ENCODE measurements at regions not wholly inside any gene's neighbourhood (a gene's known extent, or its start where the extent isn't known, plus 50 kb on each side); places are given as distances from the start of the nearest gene placed in this dataset.

- POLR2A ChIA-PET, result no interaction called here
- CTCF ChIA-PET, result interaction anchor here (1.7 kb wide), 1 partner anchor 26 kb away, joined by 5 read pairs; no protein-coding TSS in a partner anchor
- H3K27me3 ChIP-seq (ENCODE audit: control insufficient read depth, insufficient read depth, low read length), result no peaks in the 10 kb centered on the region
- no peak for DNase-seq (ENCODE audit: low read depth)
- H3K4me3 ChIP-seq (ENCODE audit: low read depth, low read length), result no peak overlapping the region
- H3K36me3 ChIP-seq (ENCODE audit: control insufficient read depth, insufficient read depth, low read length), result no peaks in the 10 kb centered on the region
- TF ChIP-seq CTCF (IDR thresholded peaks at IDR 0.05; ENCODE audit: insufficient read depth, low read depth, low read length), result no peak
These were observed 82.0 kb downstream of the TEX29 start for GRCh38 chr13:111402441-111402840.

- no peak for TF ChIP-seq CTCF (IDR thresholded peaks at IDR 0.05; ENCODE audit: insufficient read depth, low read depth, low read length)
- H3K36me3 ChIP-seq (ENCODE audit: control insufficient read depth, insufficient read depth, low read length), result no peaks in the 10 kb centered on the region
- ChIA-PET POLR2A (no interaction called here), CTCF (interaction anchor here (1.6 kb wide), 1 partner anchor 335 kb away, joined by 3 read pairs; no protein-coding TSS in a partner anchor)
- no peak for DNase-seq (ENCODE audit: low read depth)
- no peak overlapping the region for H3K4me3 ChIP-seq (ENCODE audit: low read depth, low read length)
- H3K27me3 ChIP-seq (ENCODE audit: control insufficient read depth, insufficient read depth, low read length), result no peaks in the 10 kb centered on the region; the same call in 1 of the 2 replicates
These were observed 82.8 kb downstream of the TEX29 start for GRCh38 chr13:111403266-111403665.

- no peak for TF ChIP-seq CTCF (IDR thresholded peaks at IDR 0.05; ENCODE audit: insufficient read depth, low read depth, low read length)
- H3K36me3 ChIP-seq (ENCODE audit: control insufficient read depth, insufficient read depth, low read length), result no peaks in the 10 kb centered on the region
- peaks cover 3% of the 10 kb centered on the region for H3K27me3 ChIP-seq (ENCODE audit: control insufficient read depth, insufficient read depth, low read length)
- DNase-seq (ENCODE audit: low read depth), result no peak
- ChIA-PET CTCF (interaction anchor here (2.9 kb wide), 1 partner anchor 24 kb away, joined by 16 read pairs; no protein-coding TSS in a partner anchor), POLR2A (no interaction called here)
- H3K4me3 ChIP-seq (ENCODE audit: low read depth, low read length), result no peak overlapping the region
These were observed 84.3 kb downstream of the TEX29 start for GRCh38 chr13:111404746-111405145.

- no peak for DNase-seq (ENCODE audit: low read depth)
- ChIA-PET POLR2A (no interaction called here), CTCF (interaction anchor here (2.9 kb wide), 1 partner anchor 22 kb away, joined by 16 read pairs; no protein-coding TSS in a partner anchor)
- Histone ChIP-seq H3K4me3 (ENCODE audit: low read depth, low read length) (no peak overlapping the region), H3K27me3 (ENCODE audit: control insufficient read depth, insufficient read depth, low read length) (peaks cover 3% of the 10 kb centered on the region), H3K36me3 (ENCODE audit: control insufficient read depth, insufficient read depth, low read length) (no peaks in the 10 kb centered on the region)
- TF ChIP-seq CTCF (IDR thresholded peaks at IDR 0.05; ENCODE audit: insufficient read depth, low read depth, low read length), result no peak
These were observed 86.2 kb downstream of the TEX29 start for GRCh38 chr13:111406636-111407035.

GRCh38 chr13:111407381-111408131, 87.1 kb downstream of the TEX29 start:
- ChIA-PET POLR2A (interaction anchor here (0.5 kb wide), 1 partner anchor 108 kb away, joined by 24 read pairs; no protein-coding TSS in a partner anchor), CTCF (interaction anchor here (2.9 kb wide), 1 partner anchor 22 kb away, joined by 16 read pairs; no protein-coding TSS in a partner anchor)
- DNase-seq (ENCODE audit: low read depth), result no peak
- TF ChIP-seq CTCF (IDR thresholded peaks at IDR 0.05; ENCODE audit: insufficient read depth, low read depth, low read length), result no peak
- peaks cover 5% of the 10 kb centered on the region for H3K27me3 ChIP-seq (ENCODE audit: control insufficient read depth, insufficient read depth, low read length)
- no peaks in the 10 kb centered on the region for H3K36me3 ChIP-seq (ENCODE audit: control insufficient read depth, insufficient read depth, low read length)
- no peak overlapping the region for H3K4me3 ChIP-seq (ENCODE audit: low read depth, low read length)
